ENCODE measurements at regions not wholly inside any gene's neighbourhood (a gene's known extent, or its start where the extent isn't known, plus 50 kb on each side); places are given as distances from the start of the nearest gene placed in this dataset.
"Not testable (repeated sequence)": the region's sequence is repeated elsewhere in the genome, so short reads cannot be mapped to it uniquely, and the experiment has no call there.

DNA sequence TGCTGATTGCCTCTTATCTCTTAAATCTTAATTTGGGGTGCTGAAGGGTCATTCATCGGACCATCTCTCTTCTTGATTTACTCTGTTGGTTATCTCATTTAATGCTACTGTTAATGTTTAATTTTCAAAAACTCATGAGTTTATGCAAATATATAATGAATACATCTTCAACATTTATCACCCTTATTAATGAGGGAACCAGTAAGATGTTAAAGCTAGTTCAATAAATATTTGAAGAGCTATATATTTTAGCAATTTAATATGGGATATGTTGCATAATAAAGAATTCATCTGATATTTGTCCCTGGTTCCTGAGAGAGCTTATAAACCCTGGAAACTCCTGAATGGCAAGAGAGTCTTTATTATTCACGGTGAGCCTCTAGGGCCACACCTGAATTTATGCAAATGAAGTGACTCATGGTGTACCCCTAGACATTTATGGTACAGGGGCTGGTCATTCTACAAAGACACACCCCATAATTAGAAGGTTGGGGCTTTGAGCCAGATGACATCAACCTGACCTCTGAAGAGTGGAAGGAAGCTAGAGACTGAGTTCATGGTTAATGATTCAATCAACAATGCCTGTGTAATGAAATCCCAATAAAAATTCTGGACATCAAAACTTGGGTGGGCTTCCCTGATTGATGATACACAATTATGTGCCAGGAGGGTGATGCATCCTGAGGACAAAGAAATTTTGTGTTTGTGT lies 339.5 kb upstream of the ZNF608 start:
- H3K4me3 ChIP-seq (ENCODE audit: low read length) = no peak overlapping the region
- TF ChIP-seq, protein P1, sequence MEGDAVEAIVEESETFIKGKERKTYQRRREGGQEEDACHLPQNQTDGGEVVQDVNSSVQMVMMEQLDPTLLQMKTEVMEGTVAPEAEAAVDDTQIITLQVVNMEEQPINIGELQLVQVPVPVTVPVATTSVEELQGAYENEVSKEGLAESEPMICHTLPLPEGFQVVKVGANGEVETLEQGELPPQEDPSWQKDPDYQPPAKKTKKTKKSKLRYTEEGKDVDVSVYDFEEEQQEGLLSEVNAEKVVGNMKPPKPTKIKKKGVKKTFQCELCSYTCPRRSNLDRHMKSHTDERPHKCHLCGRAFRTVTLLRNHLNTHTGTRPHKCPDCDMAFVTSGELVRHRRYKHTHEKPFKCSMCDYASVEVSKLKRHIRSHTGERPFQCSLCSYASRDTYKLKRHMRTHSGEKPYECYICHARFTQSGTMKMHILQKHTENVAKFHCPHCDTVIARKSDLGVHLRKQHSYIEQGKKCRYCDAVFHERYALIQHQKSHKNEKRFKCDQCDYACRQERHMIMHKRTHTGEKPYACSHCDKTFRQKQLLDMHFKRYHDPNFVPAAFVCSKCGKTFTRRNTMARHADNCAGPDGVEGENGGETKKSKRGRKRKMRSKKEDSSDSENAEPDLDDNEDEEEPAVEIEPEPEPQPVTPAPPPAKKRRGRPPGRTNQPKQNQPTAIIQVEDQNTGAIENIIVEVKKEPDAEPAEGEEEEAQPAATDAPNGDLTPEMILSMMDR (conservative IDR thresholded peaks at IDR 0.05; ENCODE audit: low read length) = no peak
- no peak for DNase-seq (ENCODE audit: low read depth)

DNA sequence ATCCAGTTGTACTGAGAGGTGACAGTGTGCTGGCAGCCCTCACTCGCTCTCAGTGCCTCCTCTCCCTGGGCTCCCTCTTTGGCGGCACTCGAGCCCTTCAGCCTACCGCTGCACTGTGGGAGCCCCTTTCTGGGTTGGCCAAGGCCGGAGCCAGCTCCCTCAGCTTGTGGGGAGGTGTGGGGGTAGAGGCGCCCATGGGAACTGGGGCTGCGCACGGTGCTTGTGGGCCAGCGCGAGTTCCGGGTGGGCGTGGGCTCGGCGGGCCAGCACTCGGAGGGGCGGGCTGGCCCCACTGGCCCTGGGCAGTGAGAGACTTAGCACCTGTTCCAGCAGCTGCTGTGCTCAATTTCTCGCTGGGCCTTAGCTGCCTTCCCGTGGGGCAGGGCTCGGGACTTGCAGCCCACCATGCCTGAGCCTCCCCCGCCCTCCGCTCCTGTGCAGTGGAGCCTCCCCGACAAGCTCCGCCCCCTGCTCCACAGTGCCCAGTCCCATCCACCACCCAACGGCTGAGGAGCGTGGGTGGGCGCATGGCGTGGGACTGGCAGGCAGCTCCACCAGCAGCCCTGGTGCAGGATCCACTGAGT lies 342.2 kb upstream of the ZNF608 start:
- no peak for DNase-seq (ENCODE audit: low read depth)
- H3K4me3 ChIP-seq (ENCODE audit: low read length) = no peak overlapping the region
- TF ChIP-seq, protein P1 (conservative IDR thresholded peaks at IDR 0.05; ENCODE audit: low read length) = no peak

DNA sequence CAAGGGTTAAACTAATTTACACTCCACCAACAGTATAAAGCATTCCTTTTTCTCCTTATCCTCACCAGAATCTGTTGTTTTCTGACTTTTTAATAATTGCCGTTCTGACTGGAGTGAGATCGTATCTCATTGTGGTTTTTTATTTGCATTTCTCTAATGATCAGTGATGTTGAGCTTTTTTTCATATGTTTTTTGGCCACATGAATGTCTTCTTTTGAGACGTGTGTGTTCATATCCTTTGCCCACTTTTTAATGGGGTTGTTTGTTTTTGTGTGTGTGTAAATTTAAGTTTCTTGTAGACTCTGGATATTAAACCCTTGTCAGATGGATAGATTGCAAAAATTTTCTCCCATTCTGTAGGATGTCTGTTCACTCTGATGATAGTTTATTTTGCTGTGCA lies 345.7 kb upstream of the ZNF608 start:
- not testable (repeated sequence) for H3K4me3 ChIP-seq (ENCODE audit: low read length); DNase-seq (ENCODE audit: low read depth)

DNA sequence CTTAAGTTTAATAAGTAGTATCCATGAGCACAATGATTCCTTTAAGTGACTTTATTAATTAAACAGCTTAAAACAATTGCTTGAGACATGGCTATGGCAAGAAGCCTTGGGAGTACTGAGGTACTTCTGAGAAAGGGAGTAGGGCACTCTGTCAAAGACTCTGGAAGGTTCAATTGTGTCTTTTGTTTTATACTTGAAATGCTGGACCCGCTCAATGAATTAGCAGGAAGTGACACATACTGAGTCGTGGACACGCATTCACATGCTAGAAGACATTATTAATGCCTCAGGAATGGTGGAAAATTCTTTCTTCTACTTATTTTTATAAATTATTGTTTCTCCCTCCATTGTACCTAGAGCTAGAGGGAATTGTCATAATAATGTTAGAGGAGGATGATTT lies 347.3 kb upstream of the ZNF608 start:
- no peak overlapping the region for H3K4me3 ChIP-seq (ENCODE audit: low read length)
- DNase-seq (ENCODE audit: low read depth) = peak; percentile 85

DNA sequence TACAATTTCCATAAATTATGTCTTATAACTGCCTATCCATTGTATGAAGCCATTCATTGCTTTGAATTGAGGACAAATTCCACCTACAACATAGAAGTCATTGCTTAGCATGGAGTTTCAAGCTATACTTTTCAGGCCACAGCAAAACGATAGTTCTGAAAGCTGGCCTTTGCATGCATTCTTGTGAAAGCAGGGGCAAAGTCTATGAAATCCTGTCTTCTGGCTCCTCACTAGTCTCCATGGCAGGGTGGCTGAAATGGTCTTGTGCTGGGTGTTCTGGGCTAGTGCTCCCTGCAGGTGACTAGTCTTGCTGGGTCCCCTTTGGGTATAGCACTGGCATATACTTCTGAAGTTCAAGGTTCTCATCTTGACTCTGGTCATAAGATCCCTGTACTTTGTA lies 353.9 kb upstream of the ZNF608 start:
- TF ChIP-seq, protein P1 (conservative IDR thresholded peaks at IDR 0.05; ENCODE audit: low read length) = no peak
- DNase-seq (ENCODE audit: low read depth) = no peak
- no peak overlapping the region for H3K4me3 ChIP-seq (ENCODE audit: low read length)

More for the DNA sequence above, 347.3 kb upstream of the ZNF608 start:
- TF ChIP-seq, protein P1 (conservative IDR thresholded peaks at IDR 0.05; ENCODE audit: low read length) = no peak

DNA sequence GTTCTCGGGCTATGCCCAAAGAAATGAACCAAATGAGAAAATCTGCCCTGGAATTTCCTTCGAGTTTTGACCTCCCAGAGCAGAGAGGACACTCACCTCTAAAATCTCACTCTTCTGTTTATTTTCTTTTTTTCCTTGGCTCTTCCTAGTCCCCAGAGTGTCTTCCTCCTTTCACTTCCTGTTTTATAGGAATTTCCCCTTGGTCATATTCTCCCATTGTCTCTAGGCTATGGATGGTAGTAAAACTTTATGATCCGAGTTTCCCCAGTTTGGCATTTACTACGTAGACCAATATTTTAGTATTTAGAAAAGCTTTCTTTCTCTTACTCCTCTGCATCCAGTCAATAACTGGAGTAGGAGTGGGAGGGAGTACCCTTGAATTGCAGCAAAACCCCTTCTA lies 354.5 kb upstream of the ZNF608 start:
- DNase-seq (ENCODE audit: low read depth) = no peak
- TF ChIP-seq, protein P1 (conservative IDR thresholded peaks at IDR 0.05; ENCODE audit: low read length) = no peak
- no peak overlapping the region for H3K4me3 ChIP-seq (ENCODE audit: low read length)

DNA sequence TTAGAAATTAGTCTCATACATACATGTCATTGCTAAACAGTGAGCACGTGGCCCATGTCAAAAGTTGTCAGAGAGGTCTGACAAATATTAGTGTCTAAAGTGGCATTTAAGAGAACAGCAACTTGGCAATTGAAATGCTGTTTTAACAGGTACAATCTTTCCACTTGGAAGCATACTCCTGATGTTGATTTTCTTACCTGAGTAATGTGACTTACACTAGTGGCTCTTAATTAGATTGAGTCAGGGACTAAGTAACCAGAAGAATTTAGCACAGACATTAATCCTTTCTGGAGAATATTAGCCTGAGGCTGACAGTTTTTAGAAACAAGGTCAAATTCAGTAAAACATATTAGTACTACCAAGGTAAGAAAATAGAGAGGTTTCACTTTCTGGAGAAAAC lies 357.0 kb upstream of the ZNF608 start:
- DNase-seq (ENCODE audit: low read depth) = no peak
- TF ChIP-seq, protein P1 (conservative IDR thresholded peaks at IDR 0.05; ENCODE audit: low read length) = no peak
- H3K4me3 ChIP-seq (ENCODE audit: low read length) = no peak overlapping the region
